Lung microvascular endothelial cell (primary cell): ENCODE measurements at regions not wholly inside any gene's neighbourhood (a gene's known extent, or its start where the extent isn't known, plus 50 kb on each side); places are given as distances from the start of the nearest gene placed in this dataset.
"Not testable (repeated sequence)": the region's sequence is repeated elsewhere in the genome, so short reads cannot be mapped to it uniquely, and the experiment has no call there.

Experiments
- DNase-seq, 2 donors: peaks; one replicate each; pipeline versions ENCODE4 v3.0.0 to v3.0.0-alpha.2; 2010; ENCODE audit warnings: low read depth in 2 of 2

DNA sequence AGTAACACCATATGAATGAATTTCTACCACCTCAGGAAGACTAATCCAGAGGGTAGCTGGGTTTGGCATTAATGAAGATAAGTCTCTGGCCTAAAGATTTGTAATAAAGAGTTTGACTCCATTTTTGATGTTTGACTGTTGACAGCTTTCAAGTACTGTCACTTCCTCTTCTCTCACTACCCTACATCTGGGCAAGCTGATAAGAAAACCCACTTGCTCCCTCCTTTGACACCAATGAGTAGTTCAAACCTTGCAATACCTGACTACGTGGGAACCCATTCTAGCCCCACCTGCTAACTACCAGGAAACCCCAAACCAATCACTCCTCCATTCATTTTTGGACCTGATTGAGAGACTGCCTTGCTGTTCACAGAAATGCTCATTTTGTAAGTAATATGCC, 621.5 kb downstream of the TENT5A start:
- no peak for DNase-seq

DNA sequence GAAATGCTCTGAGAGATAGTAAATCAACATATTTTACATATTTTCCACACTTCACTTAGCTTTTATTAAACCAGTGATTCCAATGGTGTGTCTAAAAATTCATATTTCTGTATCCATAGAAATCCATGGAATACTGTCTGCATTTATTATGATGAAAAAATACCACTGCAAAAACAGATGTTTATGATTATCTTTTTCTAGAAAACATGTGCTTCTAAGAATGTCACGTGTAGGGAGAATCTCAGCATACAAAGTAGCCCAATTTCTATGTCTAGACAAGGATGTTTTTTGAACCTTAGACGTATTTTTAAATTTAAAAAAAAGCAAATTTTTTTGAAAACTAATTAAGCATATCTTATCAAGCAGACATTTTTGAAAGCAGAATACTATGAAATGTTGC, 622.4 kb downstream of the TENT5A start:
- no peak for DNase-seq

DNA sequence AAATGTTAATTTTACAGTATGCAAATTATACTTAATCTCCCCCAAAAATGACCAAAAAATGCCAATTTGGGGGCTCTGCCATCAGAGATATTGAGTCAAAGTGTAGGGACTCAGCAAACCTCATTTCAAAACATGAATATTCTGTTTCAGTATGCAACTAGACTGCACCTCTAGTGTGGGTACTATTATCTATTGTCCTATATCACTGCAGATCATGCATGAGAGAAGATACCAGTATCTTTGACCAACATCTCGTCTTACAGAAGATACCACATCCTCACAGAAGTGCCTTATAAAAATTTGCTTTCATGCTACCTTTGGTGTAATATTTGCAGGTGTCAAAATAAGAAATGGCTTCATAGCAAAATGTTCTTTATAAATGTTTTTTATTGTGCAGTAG, 623.8 kb downstream of the TENT5A start:
- no peak for DNase-seq

DNA sequence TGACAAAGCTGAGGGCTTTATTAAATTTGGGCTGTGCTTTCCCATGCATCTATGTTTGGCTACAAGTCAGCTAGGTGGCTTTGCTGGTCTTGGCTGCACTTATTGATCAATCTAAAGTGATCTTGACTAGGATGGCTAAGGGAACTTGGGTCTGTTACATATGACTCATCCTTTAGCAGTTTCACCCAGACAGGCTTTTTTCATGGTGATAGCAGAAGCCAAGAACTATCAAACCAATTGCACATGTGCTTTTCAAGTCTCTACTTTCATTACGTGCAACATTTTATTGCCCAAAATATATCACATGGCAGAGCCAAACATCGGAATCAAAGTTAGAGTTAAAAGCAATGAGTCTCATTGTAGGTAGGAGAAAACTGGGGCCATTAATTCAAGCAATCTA, 626.3 kb downstream of the TENT5A start:
- no peak for DNase-seq

DNA sequence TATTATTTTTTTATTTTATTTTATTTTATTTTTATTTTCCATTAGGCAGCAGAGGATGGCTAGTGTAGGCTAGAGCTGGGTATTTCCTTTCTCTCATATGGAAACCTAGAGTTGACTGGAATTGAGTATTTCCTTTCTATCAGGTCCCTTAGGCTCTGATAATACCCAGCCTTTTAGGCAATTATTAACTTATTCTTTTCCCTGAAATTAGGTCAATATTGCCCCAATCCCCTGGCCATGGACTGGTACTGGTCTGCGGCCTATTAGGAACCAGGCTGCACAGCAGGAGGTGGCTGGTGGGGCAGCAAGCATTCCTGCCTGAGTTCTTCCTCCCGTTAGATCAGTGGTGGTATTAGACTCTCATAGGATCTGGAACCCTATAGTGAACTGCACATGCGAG, 632.2 kb downstream of the TENT5A start:
- no peak for DNase-seq

DNA sequence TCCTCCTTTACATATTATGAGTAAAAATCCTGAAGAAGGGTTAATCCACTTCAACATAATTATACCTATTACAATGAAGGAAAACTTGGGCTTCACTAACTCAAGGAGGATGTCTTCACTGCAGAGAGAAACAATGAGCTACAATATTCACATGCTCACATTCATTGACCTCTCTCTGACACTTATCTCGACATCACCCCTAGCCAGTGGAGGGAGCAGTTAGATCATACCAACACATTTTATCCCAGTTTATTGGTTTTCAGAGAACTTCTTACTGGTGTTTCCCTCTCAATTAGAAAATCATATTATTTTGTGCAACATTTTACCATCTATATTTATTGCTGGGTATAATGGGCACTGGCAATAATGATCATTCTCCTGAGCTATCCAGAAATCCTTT, 646.5 kb downstream of the TENT5A start:
- DNase-seq = no peak

DNA sequence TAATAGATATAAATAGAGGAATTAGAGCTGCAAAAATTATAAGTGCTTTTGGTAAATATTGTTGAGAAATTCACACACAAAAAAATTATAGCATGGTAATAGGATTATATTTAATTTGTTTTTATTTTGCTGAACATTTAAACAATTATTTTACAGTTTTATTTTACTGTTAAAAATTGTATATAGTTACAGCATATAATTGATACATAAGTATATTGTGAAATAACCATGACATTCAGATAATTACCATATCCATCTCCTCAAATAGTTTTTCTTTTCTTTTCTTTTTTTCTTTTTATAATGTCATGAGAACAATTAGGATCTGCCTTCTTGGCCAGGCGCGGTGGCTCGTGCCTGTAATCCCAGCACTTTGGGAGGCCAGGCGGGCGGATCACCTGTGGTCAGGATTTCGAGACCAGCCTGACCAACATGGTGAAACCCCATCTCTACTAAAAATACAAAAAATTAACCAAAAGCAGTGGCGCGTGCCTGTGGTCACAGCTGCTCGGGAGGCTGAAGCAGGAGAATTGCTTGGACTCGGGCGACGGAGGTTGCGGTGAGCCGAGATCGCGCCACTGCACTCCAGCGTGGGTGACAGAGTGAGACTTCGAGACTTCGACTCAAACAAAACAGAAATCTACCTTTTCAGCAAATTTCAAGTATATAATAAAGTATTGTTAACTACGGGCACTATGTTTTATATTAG, 654.2 kb downstream of the TENT5A start:
- DNase-seq = no peak

DNA sequence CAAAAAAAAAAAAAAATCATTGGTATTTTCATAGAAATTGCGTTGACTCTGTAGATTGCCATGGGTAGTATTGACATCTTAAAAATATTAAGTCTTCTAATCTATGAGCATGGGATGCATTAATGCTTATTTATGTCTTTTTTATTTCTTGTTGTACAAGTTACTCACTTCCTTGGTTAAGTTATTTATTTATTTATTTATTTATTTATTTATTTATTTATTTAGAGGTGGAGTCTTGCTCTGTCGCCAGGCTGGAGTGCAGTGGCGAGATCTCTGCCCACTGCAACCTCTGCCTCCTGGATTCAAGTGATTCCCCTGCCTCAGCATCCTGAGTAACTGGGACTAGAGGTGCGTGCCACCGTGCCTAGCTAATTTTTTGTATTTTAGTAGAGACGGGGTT, 656.0 kb downstream of the TENT5A start:
- not testable (repeated sequence) for DNase-seq

DNA sequence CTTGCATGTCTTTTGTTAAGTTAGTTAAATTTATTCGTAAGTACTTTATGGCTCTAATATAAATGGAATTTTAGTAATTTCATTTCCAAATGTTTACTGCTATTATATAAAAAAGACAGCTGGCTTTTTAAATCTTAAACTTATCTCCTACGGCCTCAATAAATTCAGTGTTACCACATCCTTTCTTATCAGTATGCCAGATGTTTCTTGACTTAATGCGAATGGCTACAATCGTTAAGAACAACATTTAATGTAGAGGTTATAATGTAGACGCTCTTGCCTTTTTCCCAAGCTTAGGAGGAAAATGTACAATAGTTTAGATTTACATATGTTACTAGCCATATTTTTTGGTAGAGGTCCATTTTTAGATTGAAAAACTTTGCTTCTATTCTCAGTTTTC, 659.4 kb downstream of the TENT5A start:
- no peak for DNase-seq

DNA sequence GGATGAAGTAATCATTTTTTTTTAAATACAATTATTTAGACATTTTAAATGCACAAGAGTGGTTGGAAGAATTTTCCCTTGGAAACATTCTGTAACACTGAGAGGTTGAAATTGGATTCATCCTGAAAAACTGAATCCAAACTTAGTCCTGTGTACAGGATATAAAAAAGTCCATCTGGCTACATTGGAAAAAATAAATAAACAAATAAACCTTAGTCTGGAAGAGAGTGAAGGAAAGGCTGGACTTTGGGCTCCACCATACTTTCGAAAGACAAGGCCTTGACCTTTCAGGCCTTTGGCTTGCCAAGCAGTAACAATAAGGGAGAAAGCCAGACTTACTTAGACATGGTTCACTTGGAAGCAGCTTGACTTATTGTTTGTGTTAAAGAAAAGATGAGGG, 664.3 kb downstream of the TENT5A start:
- DNase-seq = no peak

DNA sequence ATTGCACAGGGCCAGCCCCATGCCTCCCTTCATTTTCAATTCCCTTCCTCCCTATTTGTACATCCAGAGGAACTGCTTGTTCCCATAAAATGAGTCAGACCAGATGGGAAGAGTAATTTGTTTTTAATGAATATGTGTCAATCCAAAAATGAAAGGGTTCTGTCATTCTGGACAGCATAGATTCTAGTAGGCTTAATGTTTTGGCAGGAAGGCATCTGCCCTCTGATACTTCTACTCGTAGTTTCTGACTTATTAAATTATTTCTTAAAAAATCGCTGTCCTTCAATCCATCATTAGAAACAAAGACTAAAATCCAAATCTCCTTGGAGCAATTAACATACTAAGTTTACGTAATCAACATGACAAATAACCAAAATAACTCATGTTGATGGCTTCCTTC, 665.5 kb downstream of the TENT5A start:
- no peak for DNase-seq

DNA sequence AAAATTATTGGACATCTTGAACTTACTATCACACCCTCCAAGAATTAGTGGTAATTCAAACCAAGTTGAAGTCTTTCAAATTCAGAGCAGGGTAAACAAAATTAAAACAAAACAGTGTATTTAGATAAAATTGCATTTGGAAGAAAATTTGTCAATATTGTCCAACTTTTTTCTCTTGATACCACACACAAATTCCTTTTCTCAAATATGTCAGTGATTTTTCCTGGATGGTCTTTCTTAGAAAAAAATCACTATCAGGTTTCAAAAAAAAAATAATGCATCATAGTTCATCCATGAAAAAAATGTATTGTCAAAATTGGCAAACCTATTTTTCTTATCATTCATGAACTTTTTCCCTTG, 667.1 kb downstream of the TENT5A start:
- no peak for DNase-seq

DNA sequence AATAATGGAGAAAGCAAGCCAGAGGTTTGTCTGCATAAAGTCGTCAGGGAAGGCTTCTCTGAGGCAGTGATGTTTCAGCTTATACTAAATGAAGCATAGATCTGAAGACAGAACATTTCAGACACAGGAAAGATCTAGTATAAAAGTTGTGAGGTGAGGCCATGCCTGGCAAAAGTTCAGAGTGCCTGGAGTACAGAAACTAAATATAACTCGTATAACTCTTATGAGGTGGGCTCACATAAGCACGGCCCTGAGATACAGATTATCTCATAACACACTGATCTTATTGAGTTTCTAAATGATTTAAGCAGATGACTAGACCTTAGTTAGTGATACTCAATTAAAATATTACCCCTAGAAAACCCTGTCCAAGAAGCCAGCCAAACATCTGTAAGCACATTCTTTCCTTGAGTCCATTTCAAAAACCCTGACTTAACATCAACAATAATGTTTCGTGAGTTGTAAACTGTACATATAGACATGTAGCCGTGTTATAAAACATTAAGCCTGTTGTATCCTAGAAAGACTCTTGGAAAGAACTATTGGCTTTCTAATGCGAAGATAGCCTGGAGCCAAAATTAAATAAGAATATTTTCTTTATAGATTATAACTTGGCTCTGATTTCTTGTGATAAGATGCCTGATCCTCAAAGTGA, 667.6 kb downstream of the TENT5A start:
- no peak for DNase-seq

DNA sequence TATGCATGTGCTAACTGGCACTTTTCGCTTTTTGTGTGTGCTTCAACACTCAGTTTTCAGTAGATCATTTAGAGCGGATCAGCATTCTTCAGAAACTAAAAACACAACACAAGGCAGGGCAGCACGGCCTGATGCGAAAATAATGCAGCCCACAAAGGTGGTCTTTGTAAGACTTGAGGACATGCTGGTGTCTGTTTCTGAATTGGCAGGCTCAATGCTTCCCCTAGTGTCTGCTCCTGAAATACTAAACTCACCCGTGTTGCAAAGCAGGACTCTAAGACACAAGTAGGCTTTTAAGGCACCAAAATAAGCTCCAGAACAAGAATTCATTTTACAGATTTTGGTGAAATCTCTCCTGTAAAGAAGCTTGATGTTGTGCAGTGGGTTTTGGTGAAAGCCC, 676.5 kb downstream of the TENT5A start:
- peak in 1 of 2 donors; percentile 1 for DNase-seq

DNA sequence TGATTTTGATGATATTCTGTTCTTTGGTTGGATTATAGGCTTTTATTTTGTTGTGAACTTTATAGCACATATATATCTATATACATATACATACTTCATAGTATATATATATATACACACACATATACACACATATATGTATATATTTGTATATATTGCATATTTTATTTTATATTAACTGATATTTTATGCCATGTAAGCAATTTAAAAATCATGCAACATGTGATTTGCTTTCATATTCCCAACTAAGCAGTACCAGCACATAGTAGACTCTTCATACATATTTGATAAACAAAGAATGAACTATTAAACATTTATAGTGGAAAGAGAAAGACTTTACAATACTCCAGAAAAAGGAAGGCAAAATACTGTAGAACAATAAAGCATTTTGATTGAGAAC, 679.2 kb downstream of the TENT5A start:
- no peak for DNase-seq

DNA sequence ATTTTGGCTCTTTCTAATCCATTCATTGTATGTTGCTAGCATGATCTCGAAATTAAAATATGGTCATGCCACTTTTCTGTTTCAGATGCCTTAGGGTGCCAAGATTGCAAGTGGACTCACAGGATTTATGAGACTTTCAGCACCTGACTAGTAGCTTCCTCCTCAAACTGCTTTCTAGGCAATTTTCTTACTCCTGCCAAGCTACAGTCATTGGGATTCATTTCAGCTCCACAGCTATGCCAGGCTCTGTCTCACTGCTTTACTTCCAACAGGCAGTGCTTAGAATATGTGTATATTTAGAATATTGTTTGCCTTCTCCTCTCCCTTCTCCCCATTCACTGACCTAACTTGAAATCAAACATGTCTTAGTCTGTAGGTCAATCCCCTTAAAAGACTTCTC, 681.4 kb downstream of the TENT5A start:
- DNase-seq = no peak

DNA sequence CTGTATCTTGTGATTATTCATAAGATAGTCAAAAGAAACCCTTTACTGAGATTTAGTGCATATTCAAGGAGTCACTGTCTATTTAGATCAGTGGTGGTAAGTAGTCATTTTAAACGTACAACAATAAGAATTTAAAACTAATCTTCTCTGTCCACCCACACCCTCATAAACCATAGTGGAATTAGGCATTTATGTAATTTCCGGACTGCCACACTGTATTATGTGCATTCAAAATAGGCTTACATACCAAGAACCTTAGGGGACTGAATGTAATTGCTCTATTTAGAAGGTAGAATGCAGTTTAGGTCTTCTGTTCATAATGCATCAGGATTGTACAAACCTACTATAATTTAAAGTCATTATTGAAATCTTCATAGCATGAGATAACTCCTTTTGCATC, 685.4 kb downstream of the TENT5A start:
- DNase-seq = no peak

DNA sequence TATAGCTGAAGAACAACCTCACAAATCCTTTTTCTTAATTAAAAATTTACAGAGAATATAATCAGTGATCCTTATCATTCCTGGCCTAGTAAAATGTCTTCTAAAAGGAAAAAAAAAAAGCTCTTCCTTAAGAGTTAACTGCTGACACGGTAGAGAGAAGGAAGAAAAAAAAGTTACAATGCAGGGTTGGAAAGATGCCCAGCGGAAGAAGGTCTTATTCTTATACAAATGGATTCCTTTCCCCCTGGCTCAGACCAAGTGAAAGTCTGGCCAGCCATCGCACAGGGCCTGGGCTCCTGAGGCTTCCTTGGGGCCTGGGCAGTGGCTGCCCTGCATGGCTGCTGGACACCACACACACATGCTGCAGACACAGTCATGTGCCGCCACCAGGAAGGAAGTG, 688.6 kb downstream of the TENT5A start:
- DNase-seq = no peak

DNA sequence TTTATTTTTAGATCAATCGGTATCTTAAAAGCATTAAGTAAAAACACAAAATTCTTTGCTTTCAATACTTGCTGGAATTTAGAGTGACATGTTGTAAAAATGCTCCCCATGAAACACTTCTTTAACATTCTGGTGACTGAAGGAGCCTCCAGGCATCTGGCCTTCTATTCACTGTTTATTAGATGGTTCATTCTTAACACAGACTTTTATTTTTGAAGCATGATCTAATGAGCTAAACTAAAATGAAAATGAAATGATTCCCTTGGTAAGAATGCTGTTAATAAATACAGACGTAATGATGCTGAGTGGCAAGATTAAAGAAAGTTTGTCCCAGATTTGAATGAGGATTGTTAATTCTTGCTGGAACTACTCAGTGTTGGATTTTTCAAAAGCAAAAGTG, 698.4 kb downstream of the TENT5A start:
- no peak for DNase-seq

DNA sequence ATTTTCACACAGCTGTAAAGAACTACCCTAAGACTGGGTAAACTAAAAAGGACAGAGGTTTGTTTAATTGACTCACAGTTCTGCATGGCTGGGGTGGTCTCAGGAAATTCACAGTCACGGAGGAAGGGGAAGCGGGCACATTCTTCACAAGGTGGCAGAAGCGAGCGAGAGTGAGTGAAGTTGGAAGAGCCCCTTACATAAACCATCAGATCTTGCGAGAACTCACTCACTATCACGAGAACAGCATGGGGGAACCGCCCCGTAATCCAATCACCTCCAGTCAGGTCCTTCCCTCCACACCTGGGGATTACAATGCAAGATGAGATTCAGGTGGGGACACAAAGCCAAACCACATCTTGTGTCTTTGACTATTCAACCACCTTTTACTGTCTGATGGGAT, 700.5 kb downstream of the TENT5A start:
- no peak for DNase-seq

DNA sequence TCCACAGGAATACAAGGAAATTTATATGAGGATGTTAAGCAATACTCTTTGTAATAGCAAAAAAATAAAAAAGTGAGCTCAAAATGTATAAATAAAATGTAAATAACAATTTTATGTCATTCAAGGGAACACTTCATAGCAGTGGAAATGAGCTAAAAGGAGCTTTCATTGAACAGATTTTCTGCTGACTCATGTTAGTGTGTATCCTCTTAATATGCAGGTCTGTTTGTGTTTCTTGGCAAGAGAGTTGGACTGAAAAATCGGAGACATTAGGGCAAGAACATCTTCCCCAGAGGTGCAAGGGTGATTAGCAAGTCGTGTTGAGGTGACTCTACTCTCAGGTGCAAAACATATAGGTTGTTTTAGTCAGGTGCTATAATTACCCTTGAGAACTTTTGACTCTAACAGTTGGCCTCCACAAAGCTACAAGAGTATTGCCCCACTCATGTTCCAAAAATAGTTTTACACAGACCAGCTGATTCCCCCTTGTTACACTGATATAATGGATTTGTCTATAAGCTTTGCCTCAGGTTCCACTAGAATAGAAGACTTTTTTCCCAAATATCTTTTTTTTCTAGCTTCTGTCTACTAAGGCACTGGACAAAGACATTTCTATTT, 702.9 kb downstream of the TENT5A start:
- no peak for DNase-seq

DNA sequence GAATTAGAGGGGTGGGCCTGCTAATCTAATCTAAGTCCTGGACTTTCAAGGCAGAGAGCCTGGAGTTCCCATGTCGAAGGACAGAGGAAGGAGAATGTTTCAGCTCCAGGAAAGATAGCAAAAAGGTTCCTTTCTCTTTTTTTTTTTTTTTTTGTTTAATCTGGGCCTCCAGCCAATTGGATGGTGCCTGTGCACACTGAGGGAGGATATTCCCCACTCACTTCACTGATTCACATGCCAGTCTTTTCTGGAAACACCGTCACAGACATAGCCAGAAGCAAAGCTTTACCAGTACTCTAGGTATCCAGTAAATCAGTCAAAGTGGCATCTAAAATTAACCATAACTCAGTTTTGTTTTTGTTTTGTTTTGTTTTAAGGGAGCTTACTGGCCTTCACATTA, 721.1 kb downstream of the TENT5A start:
- no peak for DNase-seq

DNA sequence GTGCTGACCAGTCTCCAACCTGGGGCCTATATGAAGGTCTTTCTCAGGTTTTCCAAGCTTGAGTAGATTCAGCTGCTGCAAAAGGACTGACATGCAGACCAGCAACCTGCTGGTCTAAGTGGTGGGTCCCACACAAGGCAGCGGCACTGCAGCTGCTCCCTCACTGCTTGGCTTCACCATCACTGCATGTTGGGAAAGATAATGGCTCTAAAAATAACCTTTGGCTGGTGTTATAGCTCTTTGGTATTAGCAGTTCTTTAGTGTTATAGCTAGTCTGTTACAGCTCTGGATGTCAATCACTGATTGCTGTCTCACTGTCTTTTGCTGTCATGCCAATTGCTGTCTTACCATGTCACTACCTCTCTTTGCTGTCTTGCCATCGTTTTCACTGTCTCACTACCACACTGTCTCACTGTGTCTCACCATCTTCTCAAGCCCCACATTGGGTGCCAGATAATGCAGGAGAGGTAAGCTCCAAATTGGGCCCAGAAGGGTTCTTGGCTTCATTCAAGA, 726.4 kb downstream of the TENT5A start:
- DNase-seq = no peak
